ENCODE measurements at regions not wholly inside any gene's neighbourhood (a gene's known extent, or its start where the extent isn't known, plus 50 kb on each side); places are given as distances from the start of the nearest gene placed in this dataset.

- ATAC-seq (no peak; the same call in 1 of the 2 replicates), DNase-seq (ENCODE audit: low read depth, low spot score) (no peak)
- ChIA-PET POLR2A (no interaction called here), CTCF (no interaction called here), RAD21 (ENCODE audit: low non-redundant PET in 1 of 2, low total read pairs in 2 of 2, uncharacterized antibody in 2 of 2, unreplicated experiment in 2 of 2) (no interaction called here)
- H3K4me2 ChIP-seq (ENCODE audit: low read length): no peak overlapping the region
- BruUV-seq (replicated peaks): no TSS peak
- no peak overlapping the region for H2AFZ ChIP-seq (ENCODE audit: low read depth, low read length, poor library complexity, severe bottlenecking)
- H3K27me3 ChIP-seq (ENCODE audit: insufficient read depth, low read length): no peaks in the 10 kb centered on the region
- no peaks in the 10 kb centered on the region for H3K36me3 ChIP-seq (ENCODE audit: control insufficient read depth in 1 of 2, insufficient read depth in 2 of 2, low read length in 2 of 2)
- H3K79me2 ChIP-seq (ENCODE audit: insufficient read depth, low read length): no peaks in the 10 kb centered on the region
- no peak overlapping the region for H3K4me3 ChIP-seq (replicated peaks in 1 of 2; ENCODE audit: low read depth in 1 of 2, low read length in 2 of 2)
- no peaks in the 10 kb centered on the region for H3K9me3 ChIP-seq (ENCODE audit: control insufficient read depth in 1 of 2, insufficient read depth in 1 of 2, low read depth in 1 of 2, low read length in 2 of 2)
- H3K4me1 ChIP-seq (ENCODE audit: control insufficient read depth in 1 of 2, insufficient read depth in 2 of 2, low read length in 2 of 2): no peaks in the 10 kb centered on the region; a peak in 1 of 4 replicates
- intact Hi-C loops (cut with micrococcal nuclease): no loop called here
- H3K9me2 ChIP-seq (ENCODE audit: insufficient read depth): no peaks in the 10 kb centered on the region
- H3K9ac ChIP-seq (ENCODE audit: low read length): no peak overlapping the region
- no peak for TF ChIP-seq POLR2AphosphoS5 (IDR thresholded peaks at IDR 0.05; ENCODE audit: low read depth, low read length)
- TF ChIP-seq EZH2phosphoT487 (IDR thresholded peaks at IDR 0.05; ENCODE audit: borderline replicate concordance): no peak
- no peak for TF ChIP-seq EGR1 (IDR thresholded peaks at IDR 0.05; ENCODE audit: low read depth)
- TF ChIP-seq CTCF (IDR thresholded peaks at IDR 0.05 in 2 of 3, conservative IDR thresholded peaks at IDR 0.05 in 1 of 3; ENCODE audit: borderline replicate concordance in 1 of 3, insufficient read depth in 1 of 3, low read depth in 2 of 3, low read length in 2 of 3): no peak
- TF ChIP-seq SIN3A (IDR thresholded peaks at IDR 0.05; ENCODE audit: low read depth): no peak
- TF ChIP-seq ELF1 (IDR thresholded peaks at IDR 0.05; ENCODE audit: borderline replicate concordance, low read depth): no peak
- no peak for TF ChIP-seq REST (IDR thresholded peaks at IDR 0.05; ENCODE audit: low read depth)
- no peak for TF ChIP-seq POLR2A (IDR thresholded peaks at IDR 0.05; ENCODE audit: borderline replicate concordance, extremely low read depth, insufficient read depth, insufficient read length)
- no peak for TF ChIP-seq CEBPB (IDR thresholded peaks at IDR 0.05; ENCODE audit: low read depth)
- no peak for TF ChIP-seq ZBTB33 (IDR thresholded peaks at IDR 0.05; ENCODE audit: extremely low read depth, insufficient replicate concordance, low read length)
- TF ChIP-seq ATF3 (IDR thresholded peaks at IDR 0.05): no peak
- TF ChIP-seq EZH2 (IDR thresholded peaks at IDR 0.05): no peak
- no peak for TF ChIP-seq YY1 (IDR thresholded peaks at IDR 0.05; ENCODE audit: extremely low read depth, insufficient replicate concordance, low read depth, low read length)
- TF ChIP-seq ZNF274 (IDR thresholded peaks at IDR 0.05; ENCODE audit: low read depth, low read length): no peak
- no peak for TF ChIP-seq CBX3 (IDR thresholded peaks at IDR 0.05; ENCODE audit: low read depth)
- no peak for TF ChIP-seq SRF (IDR thresholded peaks at IDR 0.05; ENCODE audit: low read depth)
- no peak overlapping the region for H3K27ac ChIP-seq (ENCODE audit: low read depth, low read length)
- no peaks in the 10 kb centered on the region for H4K20me1 ChIP-seq (ENCODE audit: insufficient read depth)
These were observed 65.8 kb downstream of the SIK1 start for GRCh38 chr21:43361127-43361492.

Data from HCT116 (cell line).